ENCODE measurements at regions not wholly inside any gene's neighbourhood (a gene's known extent, or its start where the extent isn't known, plus 50 kb on each side); places are given as distances from the start of the nearest gene placed in this dataset.
"Not testable (repeated sequence)": the region's sequence is repeated elsewhere in the genome, so short reads cannot be mapped to it uniquely, and the experiment has no call there.

- TF ChIP-seq CTCF (IDR thresholded peaks at IDR 0.05), result no peak
- TF ChIP-seq ZFX (IDR thresholded peaks at IDR 0.05; ENCODE audit: borderline replicate concordance), result no peak
- H3K27ac ChIP-seq, result no peak overlapping the region
Observed at GRCh38 chr14:48325486-48325885, 650.1 kb upstream of the MDGA2 start.

DNA sequence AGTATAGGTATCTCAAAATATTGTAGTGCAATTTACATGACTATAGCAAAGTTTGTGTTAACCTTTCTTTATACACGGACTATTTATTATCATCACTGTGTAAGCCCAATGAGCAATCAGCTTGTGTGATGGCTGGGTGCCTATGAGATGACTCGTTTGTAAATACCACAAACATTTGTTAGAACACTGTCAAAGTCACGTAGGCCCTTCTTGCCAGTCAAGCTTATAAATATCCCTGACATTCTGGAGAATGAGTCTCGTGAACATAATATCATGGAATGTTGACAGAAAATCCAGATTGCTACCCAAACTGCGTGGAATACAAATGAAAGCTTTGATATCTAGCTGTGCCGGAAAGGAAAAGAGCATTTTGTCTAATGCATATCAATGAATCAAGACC is 648.3 kb upstream of the MDGA2 start:
- TF ChIP-seq CTCF (IDR thresholded peaks at IDR 0.05) (no peak), ZFX (IDR thresholded peaks at IDR 0.05; ENCODE audit: borderline replicate concordance) (no peak)
- H3K27ac ChIP-seq, result no peak overlapping the region

GRCh38 chr14:48319823-48320222 is 644.4 kb upstream of the MDGA2 start:
- no peak for TF ChIP-seq ZFX (IDR thresholded peaks at IDR 0.05; ENCODE audit: borderline replicate concordance)
- TF ChIP-seq CTCF (IDR thresholded peaks at IDR 0.05), result no peak
- no peak overlapping the region for H3K27ac ChIP-seq

- H3K27ac ChIP-seq, result no peak overlapping the region
- TF ChIP-seq ZFX (IDR thresholded peaks at IDR 0.05; ENCODE audit: borderline replicate concordance) (no peak), CTCF (IDR thresholded peaks at IDR 0.05) (no peak)
Observed at GRCh38 chr14:48304729-48305128, 629.3 kb upstream of the MDGA2 start.

DNA sequence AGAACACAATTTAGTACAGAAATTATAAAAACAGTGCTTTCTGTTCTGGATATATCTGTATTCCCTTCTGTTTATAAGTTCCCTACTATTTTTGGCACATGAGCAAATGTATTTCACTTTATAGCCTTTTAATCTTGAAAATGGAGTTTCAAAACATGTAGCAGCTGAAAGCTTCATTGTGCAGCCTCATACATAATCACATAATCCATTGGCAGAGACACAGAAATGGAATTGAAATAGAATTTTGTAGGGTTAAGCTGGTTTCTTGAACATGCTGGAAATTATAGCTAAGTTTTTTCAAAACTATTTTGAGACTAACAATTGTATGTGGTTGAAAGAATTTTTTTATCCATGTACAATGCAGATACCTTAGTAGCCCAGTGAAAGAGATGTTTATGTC is 614.3 kb upstream of the MDGA2 start:
- TF ChIP-seq CTCF (IDR thresholded peaks at IDR 0.05) (no peak), ZFX (IDR thresholded peaks at IDR 0.05; ENCODE audit: borderline replicate concordance) (no peak)
- no peak overlapping the region for H3K27ac ChIP-seq

DNA sequence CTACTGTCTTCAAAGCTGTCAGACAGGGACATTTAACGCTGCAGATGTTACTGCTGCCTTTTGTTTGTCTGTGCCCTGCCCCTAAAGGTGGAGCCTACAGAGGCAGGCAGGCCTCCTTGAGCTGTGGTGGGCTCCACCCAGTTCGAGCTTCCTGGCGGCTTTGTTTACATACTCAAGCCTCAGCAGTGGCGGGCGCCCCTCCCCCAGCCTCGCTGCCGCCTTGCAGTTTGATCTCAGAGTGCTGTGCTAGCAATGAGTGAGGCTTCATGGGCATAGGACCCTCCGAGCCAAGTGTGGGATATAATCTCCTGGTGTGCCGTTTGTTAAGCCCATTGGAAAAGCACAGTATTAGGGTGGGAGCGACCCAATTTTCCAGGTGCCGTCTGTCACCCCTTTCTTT is 609.8 kb upstream of the MDGA2 start:
- not testable (repeated sequence) for H3K27ac ChIP-seq

GRCh38 chr14:48275301-48275700 is 599.9 kb upstream of the MDGA2 start:
- TF ChIP-seq CTCF (IDR thresholded peaks at IDR 0.05) (no peak), ZFX (IDR thresholded peaks at IDR 0.05; ENCODE audit: borderline replicate concordance) (no peak)
- no peak overlapping the region for H3K27ac ChIP-seq

- TF ChIP-seq CTCF (IDR thresholded peaks at IDR 0.05) (no peak), ZFX (IDR thresholded peaks at IDR 0.05; ENCODE audit: borderline replicate concordance) (no peak)
- no peak overlapping the region for H3K27ac ChIP-seq
Observed at GRCh38 chr14:48274826-48275225, 599.4 kb upstream of the MDGA2 start.

DNA sequence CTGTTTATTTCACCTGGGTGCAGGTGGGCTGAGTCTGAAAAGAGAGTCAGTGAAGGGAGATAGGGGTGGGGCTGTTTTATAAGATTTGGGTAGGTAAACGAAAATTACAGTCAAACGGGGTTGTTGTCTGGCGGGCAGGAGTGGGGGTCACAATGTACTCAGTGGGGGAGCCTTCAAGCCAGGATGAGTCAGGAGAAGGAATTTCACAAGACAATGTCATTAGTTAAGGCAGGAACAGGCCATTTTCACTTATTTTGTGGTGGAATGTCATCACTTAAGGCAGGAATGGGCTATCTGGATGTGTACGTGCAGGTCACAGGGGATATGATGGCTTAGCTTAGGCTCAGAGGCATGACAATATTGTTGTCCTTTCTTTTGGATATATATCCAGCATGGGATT is 592.5 kb upstream of the MDGA2 start:
- H3K27ac ChIP-seq, result not testable (repeated sequence)

- not testable (repeated sequence) for H3K27ac ChIP-seq
Observed at GRCh38 chr14:48266201-48266600, 590.8 kb upstream of the MDGA2 start.

Data from 22Rv1 (cell line).